HG03565 (cell line): ENCODE measurements at regions not wholly inside any gene's neighbourhood (a gene's known extent, or its start where the extent isn't known, plus 50 kb on each side); places are given as distances from the start of the nearest gene placed in this dataset.

Experiments used
- ATAC-seq: cut with Tn5 transposase; IDR thresholded peaks from one replicate; pipeline ENCODE4 v1.9.1; 2021; ENCODE audit warnings: mild to moderate bottlenecking, moderate library complexity; ENCODE audit not compliant: unreplicated experiment

GRCh38 chr6:156582509-156582992 is 194.6 kb upstream of the ARID1B start:
- ATAC-seq = no peak

- ATAC-seq = no peak
Measured at GRCh38 chr6:156579564-156579963, 197.6 kb upstream of the ARID1B start.

GRCh38 chr6:156577749-156578148 is 199.4 kb upstream of the ARID1B start:
- ATAC-seq = no peak

GRCh38 chr6:156575361-156575760 is 201.8 kb upstream of the ARID1B start:
- ATAC-seq = no peak

GRCh38 chr6:156564807-156565149 is 212.4 kb upstream of the ARID1B start:
- ATAC-seq = no peak

- peak; percentile 93 for ATAC-seq
Measured at GRCh38 chr6:156564127-156564806, 212.9 kb upstream of the ARID1B start.

- ATAC-seq = no peak
Measured at GRCh38 chr6:156563714-156564113, 213.5 kb upstream of the ARID1B start.

GRCh38 chr6:156562636-156563035 is 214.5 kb upstream of the ARID1B start:
- no peak for ATAC-seq

- ATAC-seq = no peak
Measured at GRCh38 chr6:156562019-156562418, 215.2 kb upstream of the ARID1B start.

- no peak for ATAC-seq
Measured at GRCh38 chr6:156560476-156560875, 216.7 kb upstream of the ARID1B start.

- ATAC-seq = no peak
Measured at GRCh38 chr6:156559162-156559690, 218.0 kb upstream of the ARID1B start.

GRCh38 chr6:156557911-156558259 is 219.3 kb upstream of the ARID1B start:
- no peak for ATAC-seq

- ATAC-seq = no peak
Measured at GRCh38 chr6:156557251-156557910, 219.8 kb upstream of the ARID1B start.

GRCh38 chr6:156556811-156557210 is 220.4 kb upstream of the ARID1B start:
- no peak for ATAC-seq

- no peak for ATAC-seq
Measured at GRCh38 chr6:156555116-156555515, 222.1 kb upstream of the ARID1B start.

- no peak for ATAC-seq
Measured at GRCh38 chr6:156554160-156554559, 223.0 kb upstream of the ARID1B start.

- no peak for ATAC-seq
Measured at GRCh38 chr6:156552849-156553248, 224.3 kb upstream of the ARID1B start.

- ATAC-seq = no peak
Measured at GRCh38 chr6:156550949-156551348, 226.2 kb upstream of the ARID1B start.

- ATAC-seq = no peak
Measured at GRCh38 chr6:156545931-156546330, 231.2 kb upstream of the ARID1B start.

GRCh38 chr6:156545021-156545420 is 232.2 kb upstream of the ARID1B start:
- no peak for ATAC-seq

- no peak for ATAC-seq
Measured at GRCh38 chr6:156544046-156544445, 233.1 kb upstream of the ARID1B start.

- ATAC-seq = no peak
Measured at GRCh38 chr6:156543431-156543830, 233.7 kb upstream of the ARID1B start.
